GM04503 (cell line): ENCODE measurements at regions not wholly inside any gene's neighbourhood (a gene's known extent, or its start where the extent isn't known, plus 50 kb on each side); places are given as distances from the start of the nearest gene placed in this dataset.
"Not testable (repeated sequence)": the region's sequence is repeated elsewhere in the genome, so short reads cannot be mapped to it uniquely, and the experiment has no call there.

ENCODE experiments used
- DNase-seq: peaks from one replicate; pipeline ENCODE4 v3.0.0-alpha.2; 2012; ENCODE audit warnings: low read depth

GRCh38 chr1:55821234-55821633 is 606.1 kb upstream of the USP24 start:
- DNase-seq = no peak

- no peak for DNase-seq
Measured at GRCh38 chr1:55820501-55820900, 605.3 kb upstream of the USP24 start.

GRCh38 chr1:55819011-55819410 is 603.8 kb upstream of the USP24 start:
- DNase-seq = no peak

- no peak for DNase-seq
Measured at GRCh38 chr1:55816456-55817426, 601.6 kb upstream of the USP24 start.

- DNase-seq = no peak
Measured at GRCh38 chr1:55815745-55816455, 600.7 kb upstream of the USP24 start.

GRCh38 chr1:55814967-55815366 is 599.8 kb upstream of the USP24 start:
- no peak for DNase-seq

GRCh38 chr1:55813618-55814017 is 598.5 kb upstream of the USP24 start:
- peak; percentile 74 for DNase-seq

GRCh38 chr1:55812281-55812680 is 597.1 kb upstream of the USP24 start:
- DNase-seq = no peak

- DNase-seq = no peak
Measured at GRCh38 chr1:55808263-55808662, 593.1 kb upstream of the USP24 start.

- DNase-seq = no peak
Measured at GRCh38 chr1:55803429-55803828, 588.3 kb upstream of the USP24 start.

- no peak for DNase-seq
Measured at GRCh38 chr1:55801481-55801880, 586.3 kb upstream of the USP24 start.

GRCh38 chr1:55800503-55800902 is 585.3 kb upstream of the USP24 start:
- no peak for DNase-seq

- no peak for DNase-seq
Measured at GRCh38 chr1:55793856-55794255, 578.7 kb upstream of the USP24 start.

- no peak for DNase-seq
Measured at GRCh38 chr1:55792870-55793269, 577.7 kb upstream of the USP24 start.

- DNase-seq = no peak
Measured at GRCh38 chr1:55789466-55789865, 574.3 kb upstream of the USP24 start.

- DNase-seq = no peak
Measured at GRCh38 chr1:55786396-55786795, 571.2 kb upstream of the USP24 start.

- DNase-seq = not testable (repeated sequence)
Measured at GRCh38 chr1:55784941-55785450, 569.8 kb upstream of the USP24 start.

- DNase-seq = peak; percentile 73
Measured at GRCh38 chr1:55781944-55782482, 566.8 kb upstream of the USP24 start.

- no peak for DNase-seq
Measured at GRCh38 chr1:55781003-55781402, 565.8 kb upstream of the USP24 start.

GRCh38 chr1:55777545-55777944 is 562.4 kb upstream of the USP24 start:
- DNase-seq = no peak

GRCh38 chr1:55775007-55775406 is 559.8 kb upstream of the USP24 start:
- no peak for DNase-seq

- no peak for DNase-seq
Measured at GRCh38 chr1:55774446-55774845, 559.3 kb upstream of the USP24 start.
